ENCODE measurements at regions not wholly inside any gene's neighbourhood (a gene's known extent, or its start where the extent isn't known, plus 50 kb on each side); places are given as distances from the start of the nearest gene placed in this dataset.

GRCh38 chr4:36773467-36773866 lies 471.1 kb upstream of the NWD2 start:
- TF ChIP-seq CTCF (IDR thresholded peaks at IDR 0.05; ENCODE audit: low read depth, low read length, poor library complexity, severe bottlenecking) (no peak), EZH2phosphoT487 (IDR thresholded peaks at IDR 0.05; ENCODE audit: borderline replicate concordance, low read length) (no peak)
